Endothelial cell (in vitro differentiated cells): ENCODE measurements at regions not wholly inside any gene's neighbourhood (a gene's known extent, or its start where the extent isn't known, plus 50 kb on each side); places are given as distances from the start of the nearest gene placed in this dataset.

Source experiments
- DNase-seq: peaks from one replicate; pipeline ENCODE4 v3.0.0; 2021; ENCODE audit warnings: low spot score
- H3K27ac Mint-ChIP-seq: one replicate; pipeline ENCODE4 v1.8.0; 2021; ENCODE audit warnings: mixed read lengths, inconsistent platforms; ENCODE audit not compliant: unreplicated experiment
- H3K27me3 Mint-ChIP-seq: one replicate; pipeline ENCODE4 v1.8.0; 2021; ENCODE audit warnings: mild to moderate bottlenecking, moderate library complexity, mixed read lengths, inconsistent platforms; ENCODE audit not compliant: unreplicated experiment
- H3K36me3 Mint-ChIP-seq: one replicate; pipeline ENCODE4 v1.8.0; 2021; ENCODE audit warnings: mild to moderate bottlenecking, low read depth, mixed read lengths, inconsistent platforms; ENCODE audit not compliant: unreplicated experiment
- H3K4me1 Mint-ChIP-seq: one replicate; pipeline ENCODE4 v1.8.0; 2021; ENCODE audit warnings: mild to moderate bottlenecking, mixed read lengths, inconsistent platforms; ENCODE audit not compliant: unreplicated experiment
- H3K4me3 Mint-ChIP-seq: one replicate; pipeline ENCODE4 v1.8.0; 2021; ENCODE audit warnings: mild to moderate bottlenecking, mixed read lengths, inconsistent platforms; ENCODE audit not compliant: unreplicated experiment
- H3K9me3 Mint-ChIP-seq: one replicate; pipeline ENCODE4 v1.8.0; 2021; ENCODE audit warnings: mixed read lengths, inconsistent platforms; ENCODE audit not compliant: unreplicated experiment
- CTCF ChIP-seq: fragments of 200-600 bp; sonication (generic); IDR thresholded peaks from one replicate; pipeline ENCODE4 v1.5.0; 2021; ENCODE audit warnings: antibody characterized with exemption; ENCODE audit not compliant: unreplicated experiment

- Mint-ChIP-seq H3K27me3 (peaks cover 4% of the 10 kb centered on the region), H3K36me3 (no peaks in the 10 kb centered on the region), H3K27ac (no peak overlapping the region), H3K9me3 (no peaks in the 10 kb centered on the region), H3K4me1 (no peaks in the 10 kb centered on the region), H3K4me3 (no peak overlapping the region)
- no peak for DNase-seq
- no peak for TF ChIP-seq CTCF
Measured at GRCh38 chr5:6826756-6827155, 113.5 kb downstream of the TENT4A start.

GRCh38 chr5:6827526-6828219 lies 114.4 kb downstream of the TENT4A start:
- peaks cover 4% of the 10 kb centered on the region for H3K27me3 Mint-ChIP-seq
- no peak overlapping the region for H3K27ac Mint-ChIP-seq
- no peaks in the 10 kb centered on the region for H3K9me3 Mint-ChIP-seq
- TF ChIP-seq CTCF: no peak
- H3K4me3 Mint-ChIP-seq: no peak overlapping the region
- no peak for DNase-seq
- no peaks in the 10 kb centered on the region for H3K36me3 Mint-ChIP-seq
- no peaks in the 10 kb centered on the region for H3K4me1 Mint-ChIP-seq

GRCh38 chr5:6829150-6829784 lies 116.0 kb downstream of the TENT4A start:
- Mint-ChIP-seq H3K27ac (no peak overlapping the region), H3K36me3 (no peaks in the 10 kb centered on the region), H3K4me3 (no peak overlapping the region), H3K4me1 (no peaks in the 10 kb centered on the region), H3K9me3 (no peaks in the 10 kb centered on the region), H3K27me3 (no peaks in the 10 kb centered on the region)
- DNase-seq: no peak
- no peak for TF ChIP-seq CTCF

GRCh38 chr5:6830643-6831239 lies 117.5 kb downstream of the TENT4A start:
- no peak for TF ChIP-seq CTCF
- H3K36me3 Mint-ChIP-seq: no peaks in the 10 kb centered on the region
- no peak overlapping the region for H3K27ac Mint-ChIP-seq
- H3K27me3 Mint-ChIP-seq: no peaks in the 10 kb centered on the region
- no peaks in the 10 kb centered on the region for H3K9me3 Mint-ChIP-seq
- DNase-seq: no peak
- no peaks in the 10 kb centered on the region for H3K4me1 Mint-ChIP-seq
- H3K4me3 Mint-ChIP-seq: no peak overlapping the region
